HG03060 (cell line): ENCODE measurements at regions not wholly inside any gene's neighbourhood (a gene's known extent, or its start where the extent isn't known, plus 50 kb on each side); places are given as distances from the start of the nearest gene placed in this dataset.

ENCODE experiments used
- ATAC-seq: cut with Tn5 transposase; IDR thresholded peaks from one replicate; pipeline ENCODE4 v1.9.1; 2021; ENCODE audit warnings: low read depth, moderate number of reproducible peaks; ENCODE audit not compliant: unreplicated experiment

GRCh38 chr5:124445070-124445619 is 301.3 kb downstream of the ZNF608 start:
- ATAC-seq: no peak

GRCh38 chr5:124444147-124444775 is 302.2 kb downstream of the ZNF608 start:
- ATAC-seq: peak; percentile 99

GRCh38 chr5:124440471-124440870 is 306.0 kb downstream of the ZNF608 start:
- ATAC-seq: no peak

GRCh38 chr5:124439609-124440008 is 306.8 kb downstream of the ZNF608 start:
- ATAC-seq: no peak

- no peak for ATAC-seq
Observed at GRCh38 chr5:124438903-124439281, 307.5 kb downstream of the ZNF608 start.

- ATAC-seq: no peak
Observed at GRCh38 chr5:124438026-124438902, 308.2 kb downstream of the ZNF608 start.

- ATAC-seq: no peak
Observed at GRCh38 chr5:124436294-124436693, 310.1 kb downstream of the ZNF608 start.

- no peak for ATAC-seq
Observed at GRCh38 chr5:124433170-124433569, 313.3 kb downstream of the ZNF608 start.

- ATAC-seq: no peak
Observed at GRCh38 chr5:124421584-124421983, 324.9 kb downstream of the ZNF608 start.

GRCh38 chr5:124420952-124421351 is 325.5 kb downstream of the ZNF608 start:
- no peak for ATAC-seq

GRCh38 chr5:124419531-124419930 is 326.9 kb downstream of the ZNF608 start:
- no peak for ATAC-seq

- ATAC-seq: no peak
Observed at GRCh38 chr5:124418390-124418789, 328.0 kb downstream of the ZNF608 start.

GRCh38 chr5:124417196-124417595 is 329.2 kb downstream of the ZNF608 start:
- no peak for ATAC-seq

GRCh38 chr5:124416627-124417026 is 329.8 kb downstream of the ZNF608 start:
- ATAC-seq: no peak

GRCh38 chr5:124414973-124415372 is 331.5 kb downstream of the ZNF608 start:
- ATAC-seq: no peak

- peak; percentile 95 for ATAC-seq
Observed at GRCh38 chr5:124410539-124411488, 335.6 kb downstream of the ZNF608 start.

GRCh38 chr5:124408738-124409453 is 337.5 kb downstream of the ZNF608 start:
- ATAC-seq: no peak

GRCh38 chr5:124404796-124405195 is 341.6 kb downstream of the ZNF608 start:
- ATAC-seq: no peak

- no peak for ATAC-seq
Observed at GRCh38 chr5:124403281-124403680, 343.2 kb downstream of the ZNF608 start.

- no peak for ATAC-seq
Observed at GRCh38 chr5:124402144-124402581, 344.3 kb downstream of the ZNF608 start.
